C4-2B (cell line): ENCODE measurements at regions not wholly inside any gene's neighbourhood (a gene's known extent, or its start where the extent isn't known, plus 50 kb on each side); places are given as distances from the start of the nearest gene placed in this dataset.

Source experiments
- H3K27ac ChIP-seq: fragments of 450-650 bp; 2 replicates; pipeline ENCODE4 v1.5.1; 2017
- CTCF ChIP-seq: fragments of 450-650 bp; conservative IDR thresholded peaks from 2 replicates; pipeline ENCODE4 v1.5.1; 2017; ENCODE audit warnings: mild to moderate bottlenecking
- ZFX ChIP-seq: fragments of 450-650 bp; IDR thresholded peaks from 2 replicates; pipeline ENCODE4 v1.6.1; 2017

- no peak overlapping the region for H3K27ac ChIP-seq
- TF ChIP-seq CTCF, result no peak
- no peak for TF ChIP-seq ZFX
These were observed 358.7 kb downstream of the BARHL2 start for GRCh38 chr1:90358448-90358847.

- no peak for TF ChIP-seq CTCF
- TF ChIP-seq ZFX, result no peak
- no peak overlapping the region for H3K27ac ChIP-seq
These were observed 359.1 kb downstream of the BARHL2 start for GRCh38 chr1:90357995-90358394.

GRCh38 chr1:90356991-90357390 is 360.1 kb downstream of the BARHL2 start:
- TF ChIP-seq ZFX (no peak), CTCF (no peak)
- no peak overlapping the region for H3K27ac ChIP-seq

- TF ChIP-seq ZFX (no peak), CTCF (no peak)
- no peak overlapping the region for H3K27ac ChIP-seq
These were observed 361.0 kb downstream of the BARHL2 start for GRCh38 chr1:90356101-90356500.

- no peak for TF ChIP-seq ZFX
- TF ChIP-seq CTCF, result no peak
- H3K27ac ChIP-seq, result no peak overlapping the region
These were observed 359.8 kb downstream of the ZNF326 start for GRCh38 chr1:90354704-90355103.

GRCh38 chr1:90351019-90351418 is 356.1 kb downstream of the ZNF326 start:
- H3K27ac ChIP-seq, result no peak overlapping the region
- no peak for TF ChIP-seq ZFX
- TF ChIP-seq CTCF, result no peak

- TF ChIP-seq CTCF (no peak), ZFX (no peak)
- no peak overlapping the region for H3K27ac ChIP-seq
These were observed 354.6 kb downstream of the ZNF326 start for GRCh38 chr1:90349510-90349909.
